Activated naive CD8-positive, alpha-beta T cell treated with anti-CD3 and anti-CD28 coated beads for 36 hours (primary cell): ENCODE measurements at regions not wholly inside any gene's neighbourhood (a gene's known extent, or its start where the extent isn't known, plus 50 kb on each side); places are given as distances from the start of the nearest gene placed in this dataset.

Experiments
- DNase-seq: peaks from one replicate; pipeline ENCODE4 v3.0.0; 2021
- H3K27ac Mint-ChIP-seq: one replicate; pipeline ENCODE4 v1.8.0; 2022; ENCODE audit warnings: mild to moderate bottlenecking, moderate library complexity, mixed read lengths
- H3K27me3 Mint-ChIP-seq: one replicate; pipeline ENCODE4 v1.8.0; 2022; ENCODE audit warnings: mild to moderate bottlenecking, mixed read lengths
- H3K36me3 Mint-ChIP-seq: one replicate; pipeline ENCODE4 v1.8.0; 2021; ENCODE audit warnings: mild to moderate bottlenecking, mixed read lengths
- H3K4me1 Mint-ChIP-seq: one replicate; pipeline ENCODE4 v1.8.0; 2021; ENCODE audit warnings: mixed read lengths
- H3K4me3 Mint-ChIP-seq: one replicate; pipeline ENCODE4 v1.8.0; 2022; ENCODE audit warnings: mild to moderate bottlenecking, moderate library complexity, mixed read lengths
- H3K9me3 Mint-ChIP-seq: one replicate; pipeline ENCODE4 v1.8.0; 2022; ENCODE audit warnings: mixed read lengths

DNA sequence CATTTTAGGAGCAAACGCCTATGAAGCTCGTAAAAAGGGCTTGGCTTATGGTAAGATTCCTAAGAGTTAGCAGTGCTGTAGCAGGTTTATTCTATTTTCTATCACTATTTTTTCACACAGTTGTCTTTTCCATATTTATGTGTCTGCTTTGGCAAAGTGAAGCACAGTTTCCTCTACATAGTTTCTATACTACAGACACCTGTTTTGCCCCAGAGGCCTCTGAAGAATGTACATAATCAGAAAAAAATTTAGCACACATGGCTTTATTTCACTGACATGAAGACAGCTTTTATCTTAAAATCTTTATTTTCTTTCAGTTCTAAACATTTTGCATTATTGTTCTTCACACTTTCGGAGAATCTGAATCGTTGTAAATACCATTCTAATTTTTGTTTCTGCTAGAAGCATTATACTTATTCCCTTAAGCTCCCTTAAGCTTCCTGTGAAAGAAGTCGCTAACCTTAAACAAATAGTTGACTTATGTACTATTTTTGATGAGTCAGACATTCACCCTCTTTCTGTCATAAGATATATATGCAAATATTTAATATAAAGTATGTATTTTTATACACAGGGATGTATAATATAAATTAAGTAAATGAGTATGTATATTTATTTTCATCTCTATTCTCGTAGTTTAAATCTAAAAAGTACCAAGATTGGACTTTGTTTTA lies 816.0 kb downstream of the OLFM4 start:
- H3K27ac Mint-ChIP-seq: no peak overlapping the region
- H3K36me3 Mint-ChIP-seq: no peaks in the 10 kb centered on the region
- peaks cover 4% of the 10 kb centered on the region for H3K9me3 Mint-ChIP-seq
- no peak for DNase-seq
- no peak overlapping the region for H3K4me3 Mint-ChIP-seq
- no peaks in the 10 kb centered on the region for H3K27me3 Mint-ChIP-seq
- no peaks in the 10 kb centered on the region for H3K4me1 Mint-ChIP-seq

DNA sequence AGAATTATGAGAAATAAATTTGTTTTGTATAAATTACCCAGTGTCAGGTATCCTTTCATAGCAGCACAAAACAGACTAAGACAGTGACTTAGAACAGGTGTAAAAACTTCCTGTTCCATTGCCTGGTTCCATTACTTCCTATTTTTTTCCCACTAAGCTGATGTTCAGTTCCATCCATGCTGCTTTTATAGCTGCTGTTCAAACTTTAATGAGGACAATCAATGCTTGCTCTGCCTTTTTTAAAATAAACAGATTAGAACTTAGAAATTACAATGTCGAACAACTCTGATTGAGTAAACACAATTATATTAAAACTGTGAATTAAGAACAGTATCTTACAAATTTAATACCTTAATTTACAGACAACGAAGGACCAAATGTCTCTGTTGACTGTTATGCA lies 818.9 kb downstream of the OLFM4 start:
- no peaks in the 10 kb centered on the region for H3K4me1 Mint-ChIP-seq
- DNase-seq: no peak
- H3K36me3 Mint-ChIP-seq: no peaks in the 10 kb centered on the region
- no peaks in the 10 kb centered on the region for H3K27me3 Mint-ChIP-seq
- H3K4me3 Mint-ChIP-seq: no peak overlapping the region
- H3K9me3 Mint-ChIP-seq: peaks cover 4% of the 10 kb centered on the region
- no peak overlapping the region for H3K27ac Mint-ChIP-seq

DNA sequence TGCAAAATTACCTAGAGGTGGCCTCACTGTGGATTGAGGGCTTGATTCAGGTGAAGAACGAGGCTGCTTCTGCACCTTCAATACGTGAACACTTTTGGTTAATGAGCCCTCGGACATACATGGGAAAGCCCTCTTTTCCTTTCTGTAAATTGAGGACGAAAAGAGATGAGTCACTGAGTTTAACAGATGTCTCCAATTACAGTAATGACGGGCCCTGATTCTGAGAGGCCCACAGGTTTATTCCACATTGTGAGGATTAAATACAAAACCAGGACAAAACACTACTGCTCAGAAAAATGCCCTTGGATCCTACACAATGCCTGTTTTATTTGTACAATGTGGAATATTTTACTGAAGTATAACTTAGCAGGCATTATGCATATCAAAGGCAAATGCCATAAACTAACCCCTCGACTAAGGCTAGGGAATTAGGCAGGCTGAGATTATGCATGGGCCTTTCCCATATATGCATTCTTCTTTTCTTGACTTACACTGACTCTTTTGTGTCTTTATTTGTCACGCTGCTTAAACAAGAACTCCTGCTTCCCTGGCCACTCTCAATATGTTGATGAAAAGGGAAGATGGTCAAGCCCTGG lies 819.9 kb downstream of the OLFM4 start:
- H3K27me3 Mint-ChIP-seq: no peaks in the 10 kb centered on the region
- no peaks in the 10 kb centered on the region for H3K36me3 Mint-ChIP-seq
- no peak for DNase-seq
- H3K4me1 Mint-ChIP-seq: no peaks in the 10 kb centered on the region
- H3K9me3 Mint-ChIP-seq: peaks cover 3% of the 10 kb centered on the region
- no peak overlapping the region for H3K4me3 Mint-ChIP-seq
- H3K27ac Mint-ChIP-seq: no peak overlapping the region

DNA sequence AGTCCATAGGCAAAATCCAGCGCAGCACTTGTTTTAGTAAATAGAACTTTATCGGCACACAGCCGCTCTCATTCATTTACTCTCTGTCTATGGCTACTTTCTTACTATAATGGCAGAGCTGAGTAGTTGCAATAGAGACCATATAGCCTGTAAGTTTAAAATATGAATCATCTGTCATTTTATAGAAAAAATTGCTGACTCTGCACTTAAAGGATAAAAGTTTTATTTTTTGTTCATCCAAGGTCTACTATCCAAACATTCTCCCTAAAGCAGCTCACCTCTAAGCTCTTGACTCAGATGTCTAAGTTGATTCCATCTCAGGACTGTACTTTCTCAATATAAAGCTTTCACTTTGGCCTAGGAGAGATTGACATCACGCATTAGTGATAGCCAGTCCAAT lies 825.7 kb downstream of the OLFM4 start:
- Mint-ChIP-seq H3K9me3 (peaks cover 9% of the 10 kb centered on the region), H3K36me3 (no peaks in the 10 kb centered on the region), H3K4me3 (no peak overlapping the region), H3K4me1 (no peaks in the 10 kb centered on the region), H3K27me3 (no peaks in the 10 kb centered on the region), H3K27ac (no peak overlapping the region)
- no peak for DNase-seq

DNA sequence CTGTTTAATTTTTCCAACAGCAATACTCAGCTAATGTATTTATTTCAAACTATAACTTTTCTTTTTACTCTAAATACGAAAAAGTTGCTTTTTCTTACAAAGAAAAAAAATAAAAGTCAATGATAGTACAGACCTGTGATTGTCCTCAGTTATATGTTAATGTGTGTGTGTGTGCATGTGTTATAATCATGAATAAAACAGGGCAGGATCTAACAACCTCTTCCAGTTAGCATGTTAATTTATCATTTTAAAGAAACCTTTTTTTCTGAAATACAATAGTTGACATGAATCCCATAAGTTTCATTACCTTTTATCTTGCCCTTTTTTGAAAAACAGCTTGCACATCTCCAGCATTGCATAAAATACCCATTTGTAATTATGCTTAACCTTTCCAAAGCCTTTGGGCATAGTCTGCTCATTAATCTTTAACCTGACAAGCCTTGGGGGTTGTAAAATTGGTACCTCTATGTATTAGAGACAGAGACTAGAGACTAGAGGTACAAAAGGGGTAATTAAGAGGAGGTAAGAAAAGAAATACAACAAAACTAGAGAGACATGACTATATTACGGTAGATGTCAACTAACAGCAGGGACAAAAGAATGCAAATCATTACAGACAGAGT lies 828.1 kb downstream of the OLFM4 start:
- H3K27ac Mint-ChIP-seq: no peak overlapping the region
- H3K4me3 Mint-ChIP-seq: no peak overlapping the region
- no peak for DNase-seq
- no peaks in the 10 kb centered on the region for H3K4me1 Mint-ChIP-seq
- H3K9me3 Mint-ChIP-seq: peaks cover 8% of the 10 kb centered on the region
- H3K27me3 Mint-ChIP-seq: no peaks in the 10 kb centered on the region
- H3K36me3 Mint-ChIP-seq: no peaks in the 10 kb centered on the region

DNA sequence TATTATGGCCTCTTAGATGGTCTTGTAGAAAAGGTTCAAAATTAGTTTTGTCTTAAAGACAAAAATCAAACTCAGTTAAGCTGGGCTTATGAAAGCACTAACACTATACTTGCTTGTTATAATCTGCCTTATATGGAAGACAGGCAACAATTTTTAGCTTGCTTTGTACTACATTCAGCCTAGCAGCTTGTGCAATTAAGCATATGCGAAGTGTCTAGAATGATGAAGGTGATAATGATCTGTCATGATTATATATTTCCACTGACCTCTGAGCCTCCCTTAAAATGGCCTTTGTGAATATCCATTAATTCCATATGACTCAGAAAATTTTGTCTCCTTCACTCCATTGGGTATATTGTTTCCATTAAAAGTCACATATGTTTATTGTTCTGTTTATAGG lies 834.9 kb downstream of the OLFM4 start:
- Mint-ChIP-seq H3K4me1 (no peaks in the 10 kb centered on the region), H3K27ac (no peak overlapping the region), H3K36me3 (no peaks in the 10 kb centered on the region), H3K4me3 (no peak overlapping the region), H3K27me3 (no peaks in the 10 kb centered on the region), H3K9me3 (peaks cover 4% of the 10 kb centered on the region)
- DNase-seq: no peak

DNA sequence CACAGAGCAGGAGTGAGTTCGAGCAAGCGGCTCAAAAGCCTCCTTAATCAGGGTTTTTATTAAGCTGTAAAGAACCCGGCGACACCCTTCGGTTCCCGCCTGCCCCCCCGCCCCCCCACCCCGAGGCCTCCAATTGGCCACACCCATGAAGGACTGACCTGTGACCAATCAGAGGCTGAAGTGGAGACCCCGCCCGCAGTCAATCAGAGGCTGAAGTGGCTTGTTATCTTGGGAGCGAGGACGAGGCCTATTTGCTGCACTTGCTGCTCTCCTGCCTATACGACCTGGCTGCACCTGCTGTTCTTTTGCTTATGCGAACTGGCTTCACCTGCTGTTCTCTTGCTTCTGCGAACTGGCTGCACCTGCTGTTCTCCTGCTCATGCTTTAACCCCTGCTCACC lies 844.9 kb downstream of the OLFM4 start:
- Mint-ChIP-seq H3K27ac (no peak overlapping the region), H3K27me3 (no peaks in the 10 kb centered on the region), H3K4me3 (no peak overlapping the region), H3K36me3 (no peaks in the 10 kb centered on the region), H3K4me1 (no peaks in the 10 kb centered on the region), H3K9me3 (peaks cover 5% of the 10 kb centered on the region)
- no peak for DNase-seq

DNA sequence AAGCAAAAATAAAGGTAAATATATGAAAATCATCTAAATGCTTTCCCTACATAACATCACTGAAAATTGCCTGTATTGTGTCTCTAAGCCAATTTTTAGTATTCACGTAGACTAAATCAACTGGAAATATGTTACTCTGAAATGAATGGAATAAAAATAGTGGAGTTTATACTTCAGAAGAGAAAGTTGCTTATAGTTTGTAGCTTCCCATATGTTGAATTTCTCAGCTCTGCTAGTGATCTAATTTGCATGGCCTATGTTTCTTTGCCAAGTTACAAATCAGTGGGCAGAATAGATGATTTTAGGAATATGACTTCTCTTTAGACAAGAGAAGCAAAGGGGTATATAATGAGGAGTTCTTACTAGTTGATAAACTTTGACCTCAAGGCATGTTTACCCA lies 850.2 kb downstream of the OLFM4 start:
- H3K4me1 Mint-ChIP-seq: no peaks in the 10 kb centered on the region
- H3K27me3 Mint-ChIP-seq: no peaks in the 10 kb centered on the region
- DNase-seq: no peak
- H3K36me3 Mint-ChIP-seq: no peaks in the 10 kb centered on the region
- no peak overlapping the region for H3K27ac Mint-ChIP-seq
- H3K4me3 Mint-ChIP-seq: no peak overlapping the region
- peaks cover 7% of the 10 kb centered on the region for H3K9me3 Mint-ChIP-seq

DNA sequence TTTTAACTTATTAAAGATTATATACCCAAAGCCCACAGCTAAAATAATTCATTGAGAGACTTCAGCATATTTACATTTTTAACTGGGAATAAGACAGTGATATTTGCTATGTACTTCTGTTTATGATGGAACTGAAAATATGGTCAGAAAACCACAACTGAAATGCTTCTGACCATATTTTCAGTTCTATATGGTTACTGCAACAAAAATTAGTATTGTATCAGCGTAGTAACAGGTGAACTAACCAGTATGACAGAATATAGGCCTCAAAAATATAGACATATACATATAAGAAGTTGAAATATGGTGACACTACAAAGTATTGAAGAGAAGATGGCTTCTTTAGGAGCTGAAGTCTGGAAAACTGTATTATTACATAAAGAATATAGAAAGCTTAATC lies 857.4 kb downstream of the OLFM4 start:
- H3K27me3 Mint-ChIP-seq: no peaks in the 10 kb centered on the region
- no peak overlapping the region for H3K27ac Mint-ChIP-seq
- no peak overlapping the region for H3K4me3 Mint-ChIP-seq
- H3K4me1 Mint-ChIP-seq: no peaks in the 10 kb centered on the region
- no peak for DNase-seq
- no peaks in the 10 kb centered on the region for H3K36me3 Mint-ChIP-seq
- H3K9me3 Mint-ChIP-seq: peaks cover 6% of the 10 kb centered on the region

DNA sequence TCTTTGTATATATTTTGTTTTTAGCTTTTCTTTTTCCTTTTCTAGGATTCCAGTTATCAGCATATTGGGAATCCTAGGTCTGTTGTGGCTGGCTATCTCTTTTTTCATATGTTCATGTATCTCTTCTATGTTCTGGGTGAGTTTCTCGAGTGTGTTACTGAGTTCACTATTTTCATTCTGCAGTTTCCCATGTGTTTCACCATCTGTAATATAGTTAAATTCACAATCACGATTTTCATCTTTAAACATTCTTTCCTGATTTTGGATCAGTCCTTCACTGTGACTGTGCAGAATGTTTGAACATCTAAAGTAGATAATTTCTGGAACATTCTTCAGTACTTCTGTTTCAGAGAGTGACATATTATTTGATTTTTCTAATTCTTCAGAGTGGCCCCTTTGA lies 862.1 kb downstream of the OLFM4 start:
- Mint-ChIP-seq H3K9me3 (peaks cover 5% of the 10 kb centered on the region), H3K27me3 (no peaks in the 10 kb centered on the region), H3K4me1 (no peaks in the 10 kb centered on the region), H3K36me3 (no peaks in the 10 kb centered on the region), H3K27ac (no peak overlapping the region), H3K4me3 (no peak overlapping the region)
- no peak for DNase-seq

DNA sequence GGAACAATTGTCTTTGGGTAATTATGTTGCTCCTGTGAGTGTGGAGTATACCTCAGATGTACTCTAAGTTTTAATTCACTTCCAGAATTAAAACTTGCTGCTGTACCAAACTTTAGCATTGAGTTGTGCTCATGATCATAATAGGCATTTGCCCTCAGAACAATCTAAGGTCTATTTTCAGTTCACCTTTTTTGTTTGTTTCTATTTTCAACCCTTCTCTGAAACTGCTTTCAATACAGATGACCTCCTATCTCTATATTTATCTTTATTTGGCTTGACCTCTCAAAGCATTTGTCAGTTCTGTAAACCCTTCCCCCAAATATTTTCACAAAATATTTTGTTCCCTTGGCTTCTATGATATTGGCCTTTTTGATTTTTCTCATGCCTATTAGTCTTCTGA lies 873.0 kb downstream of the OLFM4 start:
- no peak overlapping the region for H3K4me3 Mint-ChIP-seq
- H3K27ac Mint-ChIP-seq: no peak overlapping the region
- H3K4me1 Mint-ChIP-seq: no peaks in the 10 kb centered on the region
- no peak for DNase-seq
- peaks cover 7% of the 10 kb centered on the region for H3K9me3 Mint-ChIP-seq
- H3K27me3 Mint-ChIP-seq: no peaks in the 10 kb centered on the region
- no peaks in the 10 kb centered on the region for H3K36me3 Mint-ChIP-seq

DNA sequence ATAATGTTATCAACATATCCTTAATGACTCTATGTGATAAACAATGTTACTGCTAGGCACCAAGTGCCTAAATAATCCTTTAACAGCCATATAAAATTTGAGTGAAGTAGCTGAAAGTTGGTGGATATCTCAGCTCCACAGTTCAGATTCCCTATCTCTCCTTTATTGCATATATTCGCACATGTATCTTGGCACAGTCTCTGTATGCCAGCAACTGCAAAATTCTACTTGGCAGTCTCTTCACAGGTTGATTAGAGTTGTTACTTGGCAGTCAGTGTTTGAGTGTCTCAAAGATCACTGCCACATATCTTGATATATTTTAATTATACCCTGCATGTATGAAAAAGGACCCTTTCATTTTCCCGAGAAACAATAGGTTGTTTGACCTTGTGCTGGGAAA lies 879.3 kb downstream of the OLFM4 start:
- H3K36me3 Mint-ChIP-seq: no peaks in the 10 kb centered on the region
- no peak for DNase-seq
- no peak overlapping the region for H3K4me3 Mint-ChIP-seq
- H3K9me3 Mint-ChIP-seq: peaks cover 6% of the 10 kb centered on the region
- H3K27ac Mint-ChIP-seq: no peak overlapping the region
- no peaks in the 10 kb centered on the region for H3K4me1 Mint-ChIP-seq
- H3K27me3 Mint-ChIP-seq: no peaks in the 10 kb centered on the region

DNA sequence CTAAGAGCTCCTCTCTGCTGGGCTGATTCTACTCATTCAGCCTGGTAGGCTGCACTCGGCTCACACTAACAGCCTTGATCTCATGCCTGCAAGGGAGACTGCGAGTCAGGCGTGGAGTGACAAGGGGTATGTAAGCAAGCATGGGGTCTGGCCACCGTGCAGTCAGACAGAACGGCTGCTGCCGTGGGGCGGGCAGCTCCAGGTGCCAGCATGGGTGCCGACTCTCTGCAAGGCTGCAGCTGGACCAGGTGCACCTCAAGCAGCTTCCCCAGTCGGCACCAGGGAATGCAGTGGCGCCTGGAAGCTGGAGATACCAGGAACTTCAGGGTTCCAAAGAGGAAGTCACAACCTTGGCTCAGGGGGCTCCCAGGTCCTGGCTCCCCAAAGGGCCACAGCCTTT lies 892.3 kb downstream of the OLFM4 start:
- no peak overlapping the region for H3K27ac Mint-ChIP-seq
- no peak overlapping the region for H3K4me3 Mint-ChIP-seq
- H3K4me1 Mint-ChIP-seq: no peaks in the 10 kb centered on the region
- H3K9me3 Mint-ChIP-seq: peaks cover 9% of the 10 kb centered on the region
- DNase-seq: no peak
- H3K27me3 Mint-ChIP-seq: no peaks in the 10 kb centered on the region
- H3K36me3 Mint-ChIP-seq: no peaks in the 10 kb centered on the region

DNA sequence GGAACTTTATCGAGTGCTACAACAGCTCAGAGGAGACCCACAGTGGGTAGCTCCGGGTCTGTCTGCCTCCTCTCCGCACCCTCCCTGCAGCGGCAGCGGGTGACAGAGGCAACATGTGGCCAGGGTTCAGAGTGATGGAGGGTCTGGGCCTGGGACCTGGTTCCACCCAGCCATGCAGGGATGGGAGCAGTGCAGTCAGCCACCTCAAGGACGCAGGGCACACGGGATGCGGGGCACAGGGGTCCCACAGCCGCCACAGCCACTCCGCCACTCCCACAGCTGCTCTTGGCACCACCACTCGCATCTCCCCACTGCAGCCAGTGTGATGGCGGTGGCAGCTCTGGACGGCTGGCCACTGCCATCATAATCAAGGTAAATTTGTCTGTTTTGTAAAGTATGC lies 892.9 kb downstream of the OLFM4 start:
- H3K4me1 Mint-ChIP-seq: no peaks in the 10 kb centered on the region
- no peak overlapping the region for H3K27ac Mint-ChIP-seq
- H3K4me3 Mint-ChIP-seq: no peak overlapping the region
- no peak for DNase-seq
- no peaks in the 10 kb centered on the region for H3K36me3 Mint-ChIP-seq
- no peaks in the 10 kb centered on the region for H3K27me3 Mint-ChIP-seq
- H3K9me3 Mint-ChIP-seq: peaks cover 9% of the 10 kb centered on the region

DNA sequence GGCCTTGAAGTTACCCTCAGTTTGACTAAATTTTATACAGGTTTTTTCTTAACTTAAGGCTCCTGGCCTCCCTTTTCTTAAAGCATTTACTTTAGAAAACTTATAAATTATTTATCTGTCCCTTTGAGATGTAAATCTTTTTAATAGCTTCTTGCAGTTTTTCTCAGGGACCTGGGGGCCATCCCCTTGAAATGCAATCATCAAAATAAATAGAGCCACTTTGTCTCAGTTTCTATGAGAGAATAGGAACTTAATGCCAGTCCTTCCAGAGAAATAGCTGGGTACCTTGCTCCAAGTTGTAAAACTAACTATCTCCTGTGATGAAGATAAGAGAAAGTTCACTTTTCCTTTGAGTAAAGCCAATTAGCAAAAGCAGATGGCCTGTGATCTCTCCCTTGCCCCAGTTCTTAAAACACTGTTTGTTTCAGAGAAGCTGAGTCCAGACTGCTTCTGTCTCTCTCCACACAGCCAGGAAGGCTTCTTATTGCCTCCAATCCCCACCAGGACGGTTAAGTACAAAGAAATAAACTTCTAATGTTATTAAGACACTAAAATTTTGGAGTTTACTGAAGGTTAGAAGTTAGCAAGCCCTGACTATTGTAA lies 913.1 kb downstream of the OLFM4 start:
- no peaks in the 10 kb centered on the region for H3K36me3 Mint-ChIP-seq
- no peak for DNase-seq
- no peaks in the 10 kb centered on the region for H3K4me1 Mint-ChIP-seq
- H3K27me3 Mint-ChIP-seq: no peaks in the 10 kb centered on the region
- H3K27ac Mint-ChIP-seq: no peak overlapping the region
- no peak overlapping the region for H3K4me3 Mint-ChIP-seq
- peaks cover 9% of the 10 kb centered on the region for H3K9me3 Mint-ChIP-seq

DNA sequence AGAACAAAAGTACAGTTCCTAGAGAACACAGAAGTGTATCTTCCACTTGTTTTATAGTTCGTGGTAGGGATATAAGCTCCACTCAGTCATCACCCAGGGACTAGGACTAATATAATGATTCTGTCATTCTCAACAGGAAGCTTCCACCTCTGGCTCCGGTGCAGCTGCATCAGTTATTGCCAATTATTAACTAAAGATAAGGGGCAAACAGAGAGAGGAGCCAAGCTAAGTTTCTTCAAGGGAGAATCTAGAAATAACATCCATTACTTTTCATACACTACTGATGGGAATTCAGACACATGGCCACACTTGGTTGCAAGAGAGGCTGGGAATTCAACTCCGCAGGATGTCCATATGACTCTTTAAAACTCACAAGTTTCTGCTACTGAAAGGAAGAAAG lies 917.9 kb downstream of the OLFM4 start:
- Mint-ChIP-seq H3K27ac (no peak overlapping the region), H3K27me3 (no peaks in the 10 kb centered on the region), H3K36me3 (no peaks in the 10 kb centered on the region), H3K4me3 (no peak overlapping the region), H3K9me3 (peaks cover 8% of the 10 kb centered on the region), H3K4me1 (no peaks in the 10 kb centered on the region)
- DNase-seq: no peak
